ENCODE measurements at regions not wholly inside any gene's neighbourhood (a gene's known extent, or its start where the extent isn't known, plus 50 kb on each side); places are given as distances from the start of the nearest gene placed in this dataset.

- no peak for DNase-seq (ENCODE audit: low read depth, low spot score)
Measured at GRCh38 chr1:4924356-4924755, 269.9 kb downstream of the AJAP1 start.

GRCh38 chr1:4916610-4917009 lies 262.2 kb downstream of the AJAP1 start:
- no peak for DNase-seq (ENCODE audit: low read depth, low spot score)

DNA sequence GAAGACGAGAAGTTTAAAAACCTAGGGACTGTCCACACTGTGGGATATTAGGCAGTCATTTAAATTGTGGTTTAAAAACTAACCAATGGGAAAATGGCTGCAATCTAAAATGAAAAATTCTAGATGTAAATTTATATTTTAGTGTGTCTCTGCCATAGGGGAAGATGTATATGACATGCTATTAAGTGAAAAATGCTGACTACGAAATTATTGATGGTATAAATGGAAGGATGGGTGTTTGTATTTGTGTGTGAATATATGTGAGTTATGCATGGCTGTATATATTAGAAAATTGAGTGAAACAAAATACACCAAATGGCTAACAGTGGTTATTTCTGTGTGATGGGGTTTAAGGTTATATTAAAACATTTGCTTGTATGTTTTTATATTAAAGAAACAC lies 260.7 kb downstream of the AJAP1 start:
- DNase-seq (ENCODE audit: low read depth, low spot score): no peak

DNA sequence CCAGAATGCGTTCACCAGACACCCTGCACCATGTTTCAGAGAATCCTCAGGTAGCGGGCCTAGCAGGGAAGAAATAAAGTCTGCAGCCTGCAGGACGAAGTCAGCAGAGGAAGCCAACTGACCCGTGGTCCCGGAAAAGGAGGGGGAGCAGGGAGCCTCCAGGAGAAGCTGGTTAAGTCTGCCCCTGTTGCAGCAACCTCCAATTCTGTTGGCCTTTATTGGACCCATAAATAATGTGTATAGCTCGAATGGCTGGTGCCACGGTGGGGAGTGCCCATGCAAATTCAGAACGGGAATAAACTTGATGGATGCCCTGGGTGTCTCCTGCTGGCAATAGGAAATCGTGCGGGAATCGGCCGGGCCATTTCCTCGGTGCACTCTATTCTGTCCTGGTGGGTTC lies 254.1 kb downstream of the AJAP1 start:
- no peak for DNase-seq (ENCODE audit: low read depth, low spot score)

- no peak for DNase-seq (ENCODE audit: low read depth, low spot score)
Measured at GRCh38 chr1:4894566-4894965, 240.2 kb downstream of the AJAP1 start.

GRCh38 chr1:4880626-4881025 lies 226.2 kb downstream of the AJAP1 start:
- no peak for DNase-seq (ENCODE audit: low read depth, low spot score)

DNA sequence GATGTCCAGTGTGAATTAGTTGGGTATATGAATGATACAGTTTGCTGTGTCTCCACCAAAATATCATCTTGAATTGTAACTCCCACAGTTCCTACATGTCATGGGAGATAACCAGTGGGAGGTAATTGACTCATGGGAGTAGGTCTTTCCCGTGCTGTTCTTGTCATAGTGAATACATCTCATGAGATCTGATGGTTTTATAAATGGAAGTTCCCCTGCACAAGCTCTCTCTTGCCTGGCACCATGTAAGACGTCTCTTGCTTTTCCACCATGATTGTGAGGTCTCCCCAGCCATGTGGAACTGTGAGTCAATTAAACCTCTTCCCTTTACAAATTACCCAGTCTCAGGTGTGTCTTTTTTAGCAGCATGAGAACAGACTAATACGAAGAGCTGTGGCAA lies 223.0 kb downstream of the AJAP1 start:
- no peak for DNase-seq (ENCODE audit: low read depth, low spot score)

- no peak for DNase-seq (ENCODE audit: low read depth, low spot score)
Measured at GRCh38 chr1:4871373-4871772, 217.0 kb downstream of the AJAP1 start.

GRCh38 chr1:4868521-4868920 lies 214.1 kb downstream of the AJAP1 start:
- no peak for DNase-seq (ENCODE audit: low read depth, low spot score)

GRCh38 chr1:4856396-4856795 lies 202.0 kb downstream of the AJAP1 start:
- no peak for DNase-seq (ENCODE audit: low read depth, low spot score)

- DNase-seq (ENCODE audit: low read depth, low spot score): no peak
Measured at GRCh38 chr1:4854367-4854766, 200.0 kb downstream of the AJAP1 start.

GRCh38 chr1:4853904-4854303 lies 199.5 kb downstream of the AJAP1 start:
- DNase-seq (ENCODE audit: low read depth, low spot score): no peak

DNA sequence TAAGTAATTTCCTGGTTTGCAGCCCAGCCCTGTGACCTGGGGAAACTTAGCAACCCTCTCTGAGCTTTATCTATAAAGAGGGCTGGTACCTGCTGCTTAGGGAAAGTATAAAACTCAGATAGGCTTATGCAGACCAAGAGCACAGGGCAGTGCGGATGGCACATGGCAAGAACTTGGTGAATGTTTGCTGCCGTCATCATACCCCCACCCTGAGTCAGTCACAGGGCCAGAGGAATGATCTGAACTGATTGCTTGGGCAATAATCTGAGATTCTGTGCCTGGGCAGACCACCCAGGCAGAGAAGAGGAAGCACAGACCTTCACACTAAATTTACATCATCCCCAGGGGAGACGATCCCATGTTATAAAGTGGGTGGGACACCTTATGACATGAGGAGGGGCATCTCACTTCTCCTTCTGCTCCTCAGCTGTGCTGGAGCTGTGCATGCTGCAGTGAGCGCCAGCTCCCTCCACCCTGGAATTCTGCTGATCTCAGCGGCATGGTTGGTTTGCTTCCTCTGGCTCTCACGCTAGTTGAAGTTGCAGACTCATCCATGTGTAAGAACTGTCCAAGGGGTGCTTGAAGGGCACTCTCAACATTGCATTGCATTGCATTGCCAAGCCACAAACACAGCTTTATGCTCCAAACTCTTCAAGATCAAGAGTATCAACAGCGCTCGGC lies 197.1 kb downstream of the AJAP1 start:
- no peak for DNase-seq (ENCODE audit: low read depth, low spot score)

DNA sequence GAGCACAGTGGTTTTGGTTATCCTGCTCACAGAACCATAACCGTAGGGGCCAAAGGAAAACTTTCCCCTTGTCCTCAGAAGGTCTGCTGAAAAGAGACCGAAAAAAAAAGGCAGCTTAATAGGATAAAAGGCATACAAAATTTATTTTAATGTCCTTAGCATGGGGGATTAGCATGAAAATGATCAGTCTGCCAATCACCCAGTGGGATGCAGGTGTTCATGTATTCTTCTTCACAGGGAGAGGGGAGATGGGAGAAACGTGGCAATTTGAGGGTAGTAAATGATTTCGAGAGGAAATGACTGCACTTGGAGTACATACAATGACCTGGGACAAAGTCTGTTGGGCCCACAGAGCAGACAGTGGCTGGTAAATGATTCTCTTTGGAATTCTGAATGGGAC lies 194.0 kb downstream of the AJAP1 start:
- no peak for DNase-seq (ENCODE audit: low read depth, low spot score)

- no peak for DNase-seq (ENCODE audit: low read depth, low spot score)
Measured at GRCh38 chr1:4847711-4848110, 193.3 kb downstream of the AJAP1 start.

All from iPS DF 19.7 (cell line).